ENCODE measurements at regions not wholly inside any gene's neighbourhood (a gene's known extent, or its start where the extent isn't known, plus 50 kb on each side); places are given as distances from the start of the nearest gene placed in this dataset.

DNA sequence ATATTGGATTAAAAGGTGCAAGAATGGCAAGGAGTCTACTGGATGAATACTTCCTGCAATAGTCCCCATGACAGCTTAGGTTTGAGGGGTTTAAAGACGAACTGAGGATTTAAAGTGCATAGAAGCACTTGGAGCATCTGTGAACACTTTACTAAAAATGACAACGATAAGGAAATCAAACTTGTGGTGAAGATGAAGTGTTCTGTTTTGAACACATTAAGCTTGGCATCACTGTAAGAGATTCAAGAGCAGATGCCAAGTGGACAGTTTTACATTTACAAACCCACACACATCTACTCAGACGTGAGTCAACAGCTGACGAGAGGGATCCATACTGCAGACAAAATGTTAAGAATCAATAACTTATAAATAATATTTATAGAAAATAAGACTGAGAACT, 918.7 kb downstream of the CDH11 start:
- ChIA-PET RAD21 (ENCODE audit: unreplicated experiment) (no interaction called here), CTCF (interaction anchor here (0.6 kb wide), 1 partner anchor 169 kb away, joined by 3 read pairs; no protein-coding TSS in a partner anchor), SMC1A (ENCODE audit: uncharacterized antibody, unreplicated experiment) (no interaction called here), POLR2A (no interaction called here)
- DNase-seq (ENCODE audit: low read depth, low spot score) (no peak), ATAC-seq (no peak), FAIRE-seq (no peak)
- no peaks in the 10 kb centered on the region for H3K79me2 ChIP-seq (ENCODE audit: control insufficient read depth, insufficient read depth, low read length)
- H3K4me2 ChIP-seq (ENCODE audit: control insufficient read depth, insufficient read depth): no peak overlapping the region
- no peaks in the 10 kb centered on the region for H3K9me3 ChIP-seq (replicated peaks; ENCODE audit: control insufficient read depth, insufficient read depth, low read length)
- H3K9ac ChIP-seq (ENCODE audit: control insufficient read depth, insufficient read depth, low read length): no peak overlapping the region
- intact Hi-C loops (cut with micrococcal nuclease; ENCODE audit: unreplicated experiment): no loop called here
- H3K27ac ChIP-seq (ENCODE audit: control insufficient read depth, insufficient read depth): no peak overlapping the region
- no peaks in the 10 kb centered on the region for H3K36me3 ChIP-seq (ENCODE audit: control insufficient read depth in 2 of 2, insufficient read depth in 2 of 2, low read length in 1 of 2)
- H3K27me3 ChIP-seq (replicated peaks in 1 of 2; ENCODE audit: control insufficient read depth in 2 of 2, insufficient read depth in 2 of 2, low read length in 1 of 2): no peaks in the 10 kb centered on the region
- no peaks in the 10 kb centered on the region for H4K20me1 ChIP-seq (ENCODE audit: control insufficient read depth, insufficient read depth)
- no TSS peak for BruUV-seq (replicated peaks)
- H2AFZ ChIP-seq (ENCODE audit: control insufficient read depth, low read depth, low read length): no peak overlapping the region
- 16% methylated on average over 4 of the region's 4 CpGs for WGBS (ENCODE audit: insufficient coverage, insufficient replicate concordance, low lambda C conversion rate, missing lambda C conversion rate)
- TF ChIP-seq CHD1 (IDR thresholded peaks at IDR 0.05; ENCODE audit: low read depth, low read length) (no peak), ZNF24 (IDR thresholded peaks at IDR 0.05) (no peak), ZBED1 (IDR thresholded peaks at IDR 0.05; ENCODE audit: borderline replicate concordance) (no peak), HSF1 (IDR thresholded peaks at IDR 0.05; ENCODE audit: low read depth, low read length) (no peak), TCF3 (IDR thresholded peaks at IDR 0.05; ENCODE audit: borderline replicate concordance, insufficient read depth, low read depth, low read length) (no peak), CBX3 (IDR thresholded peaks at IDR 0.05; ENCODE audit: borderline replicate concordance, low read depth) (no peak), MTA2 (IDR thresholded peaks at IDR 0.05; ENCODE audit: low read depth) (no peak), CREB1 (IDR thresholded peaks at IDR 0.05; ENCODE audit: low read depth) (no peak), TAF1 (IDR thresholded peaks at IDR 0.05; ENCODE audit: borderline replicate concordance, low read depth, low read length) (no peak), RUNX3 (IDR thresholded peaks at IDR 0.05; ENCODE audit: low read length) (no peak), E2F8 (IDR thresholded peaks at IDR 0.05; ENCODE audit: low read depth, partially characterized antibody) (no peak), TARDBP (IDR thresholded peaks at IDR 0.05; ENCODE audit: borderline replicate concordance) (no peak)
- TF ChIP-seq, protein P1, sequence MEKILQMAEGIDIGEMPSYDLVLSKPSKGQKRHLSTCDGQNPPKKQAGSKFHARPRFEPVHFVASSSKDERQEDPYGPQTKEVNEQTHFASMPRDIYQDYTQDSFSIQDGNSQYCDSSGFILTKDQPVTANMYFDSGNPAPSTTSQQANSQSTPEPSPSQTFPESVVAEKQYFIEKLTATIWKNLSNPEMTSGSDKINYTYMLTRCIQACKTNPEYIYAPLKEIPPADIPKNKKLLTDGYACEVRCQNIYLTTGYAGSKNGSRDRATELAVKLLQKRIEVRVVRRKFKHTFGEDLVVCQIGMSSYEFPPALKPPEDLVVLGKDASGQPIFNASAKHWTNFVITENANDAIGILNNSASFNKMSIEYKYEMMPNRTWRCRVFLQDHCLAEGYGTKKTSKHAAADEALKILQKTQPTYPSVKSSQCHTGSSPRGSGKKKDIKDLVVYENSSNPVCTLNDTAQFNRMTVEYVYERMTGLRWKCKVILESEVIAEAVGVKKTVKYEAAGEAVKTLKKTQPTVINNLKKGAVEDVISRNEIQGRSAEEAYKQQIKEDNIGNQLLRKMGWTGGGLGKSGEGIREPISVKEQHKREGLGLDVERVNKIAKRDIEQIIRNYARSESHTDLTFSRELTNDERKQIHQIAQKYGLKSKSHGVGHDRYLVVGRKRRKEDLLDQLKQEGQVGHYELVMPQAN (conservative IDR thresholded peaks at IDR 0.05): no peak
- in situ Hi-C loops (cut with MboI): no loop called here
- no peak overlapping the region for H3K4me3 ChIP-seq
- H3K4me1 ChIP-seq (ENCODE audit: control insufficient read depth, insufficient read depth, low read length): no peaks in the 10 kb centered on the region
